Mammary epithelial cell (primary cell): ENCODE measurements at regions not wholly inside any gene's neighbourhood (a gene's known extent, or its start where the extent isn't known, plus 50 kb on each side); places are given as distances from the start of the nearest gene placed in this dataset.

Experiments used
- EZH2 ChIP-seq: IDR thresholded peaks from 2 replicates; pipeline ENCODE4 v1.6.1; 2012; ENCODE audit warnings: low read length, inconsistent platforms, borderline replicate concordance
- TF ChIP-seq, protein P1 (sequence below), 2 donors: IDR thresholded peaks in 1 of 2; conservative IDR thresholded peaks in 1 of 2; 2 replicates each; pipeline ENCODE4 v1.5.1; 2011 to 2012; ENCODE audit warnings: inconsistent platforms in 2 of 2, low read length in 2 of 2, mild to moderate bottlenecking in 2 of 2, control low read depth in 1 of 2, low read depth in 1 of 2; ENCODE audit not compliant: insufficient read depth in 1 of 2; ENCODE audit errors: extremely low read depth in 1 of 2

DNA sequence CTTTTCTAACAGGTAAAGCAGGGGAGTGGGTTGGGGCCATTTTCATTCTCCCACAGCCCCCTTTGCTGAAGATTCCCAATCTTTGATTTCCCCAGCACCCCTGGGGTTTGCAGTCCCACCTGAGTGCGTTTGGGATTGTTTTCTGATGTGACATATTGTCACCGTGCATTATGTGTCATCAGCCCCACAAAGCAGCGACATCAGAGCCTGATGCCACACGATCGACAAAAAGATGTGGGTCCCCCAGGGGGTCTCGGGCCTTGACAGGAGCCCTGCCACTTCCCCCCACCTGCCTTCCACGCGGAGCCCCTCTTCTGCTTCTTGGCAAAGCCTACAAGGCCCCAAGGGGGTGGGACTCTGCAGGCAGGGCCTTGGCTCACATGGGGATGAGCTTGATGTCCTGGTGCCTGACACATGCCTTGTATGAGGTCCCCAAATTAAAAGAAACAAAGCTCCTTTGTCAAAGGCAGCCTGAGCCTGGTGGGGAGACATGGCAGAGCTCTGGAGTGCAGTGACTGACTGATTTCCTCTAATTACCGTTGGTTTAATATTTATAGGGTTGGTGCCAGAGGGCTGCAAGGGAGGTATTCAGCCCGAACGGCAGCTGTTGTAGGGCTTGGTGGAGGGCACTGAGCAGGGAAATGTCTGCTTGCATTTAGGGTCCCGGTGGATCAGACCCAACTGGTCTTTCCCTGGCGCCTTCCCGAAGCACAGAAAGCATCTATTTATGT lies 149.2 kb downstream of the MIAT start:
- TF ChIP-seq, protein P1, sequence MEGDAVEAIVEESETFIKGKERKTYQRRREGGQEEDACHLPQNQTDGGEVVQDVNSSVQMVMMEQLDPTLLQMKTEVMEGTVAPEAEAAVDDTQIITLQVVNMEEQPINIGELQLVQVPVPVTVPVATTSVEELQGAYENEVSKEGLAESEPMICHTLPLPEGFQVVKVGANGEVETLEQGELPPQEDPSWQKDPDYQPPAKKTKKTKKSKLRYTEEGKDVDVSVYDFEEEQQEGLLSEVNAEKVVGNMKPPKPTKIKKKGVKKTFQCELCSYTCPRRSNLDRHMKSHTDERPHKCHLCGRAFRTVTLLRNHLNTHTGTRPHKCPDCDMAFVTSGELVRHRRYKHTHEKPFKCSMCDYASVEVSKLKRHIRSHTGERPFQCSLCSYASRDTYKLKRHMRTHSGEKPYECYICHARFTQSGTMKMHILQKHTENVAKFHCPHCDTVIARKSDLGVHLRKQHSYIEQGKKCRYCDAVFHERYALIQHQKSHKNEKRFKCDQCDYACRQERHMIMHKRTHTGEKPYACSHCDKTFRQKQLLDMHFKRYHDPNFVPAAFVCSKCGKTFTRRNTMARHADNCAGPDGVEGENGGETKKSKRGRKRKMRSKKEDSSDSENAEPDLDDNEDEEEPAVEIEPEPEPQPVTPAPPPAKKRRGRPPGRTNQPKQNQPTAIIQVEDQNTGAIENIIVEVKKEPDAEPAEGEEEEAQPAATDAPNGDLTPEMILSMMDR (conservative IDR thresholded peaks at IDR 0.05 in 1 of 2, IDR thresholded peaks at IDR 0.05 in 1 of 2; ENCODE audit: extremely low read depth in 1 of 2, insufficient read depth in 1 of 2, low read depth in 1 of 2, low read length in 2 of 2) = no peak
- TF ChIP-seq EZH2 = no peak
